CD4-positive, alpha-beta T cell treated with Interleukin-17A for 4 hours (primary cell): ENCODE measurements at regions not wholly inside any gene's neighbourhood (a gene's known extent, or its start where the extent isn't known, plus 50 kb on each side); places are given as distances from the start of the nearest gene placed in this dataset.

Experiments
- DNase-seq: peaks from one replicate; pipeline ENCODE4 v3.0.0-alpha.2; 2020; ENCODE audit warnings: mixed read lengths

- DNase-seq, result no peak
Observed at GRCh38 chr5:57332361-57332760, 150.2 kb downstream of the ACTBL2 start.

DNA sequence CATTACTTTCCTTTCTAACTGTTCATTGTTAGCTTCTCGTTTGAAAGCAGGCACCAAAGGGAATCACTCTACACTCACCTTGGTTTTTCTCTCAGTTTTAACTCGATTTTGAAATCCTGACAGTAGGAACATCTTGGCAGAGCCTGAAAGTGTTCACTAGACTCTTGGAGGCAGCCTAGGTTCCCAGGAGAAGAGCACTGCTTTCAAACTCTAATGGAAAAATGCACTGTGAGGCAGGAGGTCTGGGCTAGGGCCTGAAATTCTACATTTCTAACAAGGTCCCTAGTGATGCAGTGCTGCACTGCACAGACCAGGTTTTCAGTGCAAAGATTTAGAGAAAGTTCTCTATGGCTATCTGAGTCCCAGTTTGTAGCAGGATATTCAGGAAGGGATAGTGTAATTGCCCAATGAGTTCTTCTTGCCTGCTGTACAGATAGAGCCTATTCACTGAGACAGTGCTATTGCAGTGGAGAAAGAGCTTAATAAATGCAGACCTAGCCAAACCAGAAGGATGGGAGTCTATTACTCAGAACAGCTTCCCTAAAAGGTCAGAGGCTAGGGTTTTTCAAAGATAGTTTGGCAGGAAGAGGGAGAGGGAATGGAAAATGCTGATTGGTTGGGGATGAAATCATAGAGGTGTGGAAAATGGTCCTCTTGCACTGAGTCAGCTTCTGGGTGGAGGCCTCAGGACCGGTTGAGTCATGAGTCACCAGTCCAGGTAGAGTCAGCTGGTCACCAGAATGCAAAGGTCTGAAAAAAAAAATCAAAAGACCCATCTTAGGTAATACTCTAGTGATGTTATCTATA is 153.9 kb downstream of the GPBP1 start:
- DNase-seq, result no peak

DNA sequence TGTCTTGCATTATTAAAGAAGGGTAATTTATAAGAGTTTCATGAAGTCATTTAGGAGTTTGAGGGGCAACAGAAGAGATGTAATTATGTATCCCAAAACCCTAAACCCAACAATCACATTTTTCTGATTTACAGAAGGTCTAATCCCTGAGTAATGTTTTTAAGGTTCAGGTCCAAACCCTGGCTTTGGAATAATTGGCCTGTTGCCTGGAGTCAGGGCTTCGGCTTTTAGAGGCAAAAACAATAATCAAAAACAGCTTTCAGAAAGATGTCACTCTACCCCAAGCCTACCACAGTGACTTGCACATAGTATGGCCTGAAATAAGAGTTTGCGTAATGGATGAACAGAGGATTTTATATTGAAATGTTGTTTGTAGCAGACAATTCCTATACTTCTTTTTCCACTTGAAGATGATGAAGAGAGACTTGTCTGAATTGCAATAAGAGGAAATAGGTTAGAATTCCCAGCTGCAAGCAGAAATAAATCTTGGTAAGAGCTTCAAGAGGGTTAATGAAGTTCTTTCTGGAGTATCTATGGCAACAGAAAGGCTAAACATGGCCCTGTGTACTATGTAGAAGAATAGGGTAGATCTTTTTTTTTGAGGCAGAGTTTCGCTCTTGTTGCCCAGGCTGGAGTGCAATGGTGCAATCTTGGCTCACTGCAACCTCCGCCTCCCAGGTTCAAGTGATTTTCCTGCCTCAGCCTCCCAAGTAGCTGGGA is 152.0 kb downstream of the GPBP1 start:
- DNase-seq, result no peak

DNA sequence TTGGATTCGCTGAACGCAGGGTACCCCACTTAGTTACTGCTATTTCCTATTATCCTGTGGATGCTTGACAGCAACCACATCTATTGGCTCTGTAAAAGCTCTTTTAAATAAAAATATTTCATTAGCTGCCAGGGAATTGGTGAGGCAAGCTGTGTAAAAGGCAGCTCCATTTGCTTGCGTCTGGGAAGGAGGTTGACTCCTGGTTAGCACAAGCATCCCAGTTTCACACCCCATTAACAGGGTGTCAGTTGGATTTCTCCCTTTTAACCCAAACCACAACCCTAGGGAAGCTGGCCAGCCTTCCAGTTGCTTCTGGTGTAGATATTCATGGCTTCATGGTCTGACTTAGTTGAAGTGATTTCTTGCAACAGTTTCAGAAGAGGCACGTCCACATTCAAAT is 151.0 kb downstream of the GPBP1 start:
- no peak for DNase-seq

DNA sequence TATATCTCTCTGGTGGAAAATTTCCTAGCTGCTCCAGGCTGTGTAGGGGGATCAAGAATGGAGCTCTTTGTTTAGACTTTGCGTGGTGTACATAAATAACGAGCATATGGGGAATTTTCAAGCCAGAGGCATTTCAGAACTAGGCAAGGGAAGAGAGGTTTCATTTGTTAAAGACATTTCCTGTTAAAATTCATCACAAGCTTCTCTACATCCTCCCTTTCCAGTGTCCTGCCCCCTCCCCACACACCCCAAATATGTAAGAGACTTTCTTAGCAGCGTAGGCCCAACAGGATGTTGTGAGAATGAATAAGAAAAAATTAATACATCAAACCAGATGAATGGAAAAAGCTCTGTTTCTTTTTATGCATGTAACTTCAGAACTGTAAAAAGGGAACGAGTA is 150.3 kb downstream of the GPBP1 start:
- DNase-seq, result no peak

- no peak for DNase-seq
Observed at GRCh38 chr5:57320582-57320981, 146.7 kb downstream of the GPBP1 start.

- DNase-seq, result no peak
Observed at GRCh38 chr5:57319628-57320027, 145.8 kb downstream of the GPBP1 start.

DNA sequence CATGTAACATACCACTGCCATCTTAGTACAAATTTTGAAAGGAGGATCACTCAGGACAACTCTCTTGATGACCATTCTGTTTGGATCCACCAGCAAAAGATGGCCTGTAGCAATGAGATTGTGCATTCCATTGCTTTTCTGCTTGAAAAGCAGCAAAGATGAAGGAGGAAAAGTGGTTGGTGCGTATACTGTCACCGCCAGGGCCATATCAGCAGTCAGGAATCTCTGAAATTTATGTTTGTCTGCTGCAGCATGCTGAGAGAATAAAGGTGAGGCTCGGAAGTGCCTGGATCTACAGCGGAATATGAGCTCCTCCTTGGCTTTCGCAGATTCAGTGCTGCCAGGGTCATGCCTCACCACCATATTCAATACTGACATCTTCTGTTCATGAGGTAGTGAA is 144.4 kb downstream of the GPBP1 start:
- DNase-seq, result no peak

- no peak for DNase-seq
Observed at GRCh38 chr5:57317341-57317740, 143.5 kb downstream of the GPBP1 start.

DNA sequence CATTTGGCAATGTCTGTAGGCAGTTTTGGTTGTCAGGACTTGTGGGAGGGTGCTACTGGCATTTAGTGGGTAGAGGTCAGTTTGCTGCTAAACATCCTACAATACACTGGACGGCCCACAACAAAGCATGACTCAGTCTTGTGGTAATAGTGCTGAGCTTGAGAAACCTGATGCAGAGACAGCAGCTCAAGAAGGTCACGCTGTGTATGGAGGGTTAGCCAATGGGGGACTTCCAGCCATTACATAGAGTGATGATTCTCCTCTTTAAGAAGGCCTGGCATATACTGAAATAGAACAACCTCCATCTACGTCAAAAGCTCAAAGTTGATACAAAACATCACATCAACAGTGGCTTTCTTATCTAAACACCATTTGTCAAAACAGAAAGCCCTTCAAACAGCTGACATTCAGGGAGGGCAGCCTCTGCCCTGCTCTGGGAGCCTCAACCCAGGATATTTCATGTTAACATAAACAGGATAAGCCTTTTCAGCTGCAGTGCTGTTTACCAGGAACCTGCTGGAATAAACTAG is 143.0 kb downstream of the GPBP1 start:
- DNase-seq, result no peak

- DNase-seq, result no peak
Observed at GRCh38 chr5:57315941-57316340, 142.1 kb downstream of the GPBP1 start.
